CD4-positive, alpha-beta T cell treated with Interleukin-1 beta for 1 hour (primary cell): ENCODE measurements at regions not wholly inside any gene's neighbourhood (a gene's known extent, or its start where the extent isn't known, plus 50 kb on each side); places are given as distances from the start of the nearest gene placed in this dataset.

Experiments
- DNase-seq, 2 donors: peaks; one replicate each; pipeline ENCODE4 v3.0.0-alpha.2; 2020 to 2022

GRCh38 chr2:219905640-219906039 lies 278.2 kb downstream of the SLC4A3 start:
- DNase-seq, result no peak

- DNase-seq, result no peak
Observed at GRCh38 chr2:219906114-219907010, 278.9 kb downstream of the SLC4A3 start.

- no peak for DNase-seq
Observed at GRCh38 chr2:219907011-219907365, 279.6 kb downstream of the SLC4A3 start.

GRCh38 chr2:219908538-219908937 lies 281.1 kb downstream of the SLC4A3 start:
- no peak for DNase-seq

- DNase-seq, result no peak
Observed at GRCh38 chr2:219911541-219911940, 284.1 kb downstream of the SLC4A3 start.

- no peak for DNase-seq
Observed at GRCh38 chr2:219912491-219912921, 285.1 kb downstream of the SLC4A3 start.

- no peak for DNase-seq
Observed at GRCh38 chr2:219914577-219914976, 287.1 kb downstream of the SLC4A3 start.

- no peak for DNase-seq
Observed at GRCh38 chr2:219916281-219916680, 288.9 kb downstream of the SLC4A3 start.

- no peak for DNase-seq
Observed at GRCh38 chr2:219916726-219917440, 289.5 kb downstream of the SLC4A3 start.

- DNase-seq, result no peak
Observed at GRCh38 chr2:219918254-219918653, 290.8 kb downstream of the SLC4A3 start.

- no peak for DNase-seq
Observed at GRCh38 chr2:219918944-219919343, 291.5 kb downstream of the SLC4A3 start.

GRCh38 chr2:219919506-219919905 lies 292.1 kb downstream of the SLC4A3 start:
- no peak for DNase-seq

- DNase-seq, result no peak
Observed at GRCh38 chr2:219929835-219930234, 302.4 kb downstream of the SLC4A3 start.

GRCh38 chr2:219939647-219940046 lies 312.2 kb downstream of the SLC4A3 start:
- DNase-seq, result no peak

GRCh38 chr2:219944866-219945265 lies 317.4 kb downstream of the SLC4A3 start:
- DNase-seq, result no peak

GRCh38 chr2:219946021-219946420 lies 318.6 kb downstream of the SLC4A3 start:
- no peak for DNase-seq

- DNase-seq, result no peak
Observed at GRCh38 chr2:219946529-219946928, 319.1 kb downstream of the SLC4A3 start.

GRCh38 chr2:219947575-219947974 lies 320.1 kb downstream of the SLC4A3 start:
- DNase-seq, result no peak

GRCh38 chr2:219949053-219949452 lies 321.6 kb downstream of the SLC4A3 start:
- DNase-seq, result no peak

GRCh38 chr2:219951099-219951498 lies 323.7 kb downstream of the SLC4A3 start:
- DNase-seq, result no peak

GRCh38 chr2:219954331-219954730 lies 326.9 kb downstream of the SLC4A3 start:
- no peak for DNase-seq

GRCh38 chr2:219957820-219958219 lies 330.4 kb downstream of the SLC4A3 start:
- no peak for DNase-seq

GRCh38 chr2:219958941-219959340 lies 331.5 kb downstream of the SLC4A3 start:
- DNase-seq, result no peak

- no peak for DNase-seq
Observed at GRCh38 chr2:219959471-219959870, 332.0 kb downstream of the SLC4A3 start.
